Vagina (tissue), 2 donors: ENCODE measurements at regions not wholly inside any gene's neighbourhood (a gene's known extent, or its start where the extent isn't known, plus 50 kb on each side); places are given as distances from the start of the nearest gene placed in this dataset.

Source experiments
- DNase-seq, 2 donors: peaks; one replicate each; pipeline ENCODE4 v3.0.0-alpha.2; 2017; ENCODE audit errors: extremely low spot score in 2 of 2
- H3K27ac ChIP-seq: fragments of 200-600 bp; sonication (generic); one replicate; pipeline ENCODE4 v1.5.1; 2019
- H3K27me3 ChIP-seq: fragments of 200-600 bp; sonication (generic); one replicate; pipeline ENCODE4 v1.5.1; 2019
- H3K36me3 ChIP-seq, 2 donors: fragments of 200-600 bp; sonication (generic); one replicate each; pipeline ENCODE4 v1.5.1; 2017 to 2019
- H3K4me1 ChIP-seq: fragments of 200-600 bp; sonication (generic); one replicate; pipeline ENCODE4 v1.5.1; 2019
- H3K4me3 ChIP-seq, 2 donors: fragments of 200-600 bp; sonication (generic); 1 replicate in 1 of 2; 2 replicates in 1 of 2; pipeline ENCODE4 v1.5.1; 2016 to 2019
- H3K9me3 ChIP-seq: fragments of 200-600 bp; sonication (generic); one replicate; pipeline ENCODE4 v1.5.1; 2019
- POLR2A ChIP-seq, 2 donors: fragments of 450-650 bp; IDR thresholded peaks; one replicate each; pipeline ENCODE4 v1.6.1; 2017; ENCODE audit warnings: antibody characterized with exemption in 2 of 2, mild to moderate bottlenecking in 2 of 2, moderate library complexity in 2 of 2
- POLR2AphosphoS5 ChIP-seq, 2 donors: sonication (generic); formaldehyde crosslinking; IDR thresholded peaks; one replicate each; pipeline ENCODE4 v1.9.0; 2017; ENCODE audit warnings: antibody characterized with exemption in 2 of 2, mild to moderate bottlenecking in 2 of 2, low read depth in 1 of 2; ENCODE audit not compliant: insufficient read depth in 1 of 2
- intact Hi-C: fragments of 100-400 bp; cut with DNase I; formaldehyde crosslinking; loops from one replicate; pipeline ENCODE4 v1.15.1; 2023
- TF ChIP-seq, protein P1 (sequence below), 3 experiments: fragments of 450-650 bp in 2 of 3; fragments of 200-600 bp in 1 of 3; sonication (generic) in 1 of 3; IDR thresholded peaks; one replicate each; pipeline ENCODE4 v1.5.1; 2017 to 2019; ENCODE audit warnings: antibody characterized with exemption in 3 of 3, mild to moderate bottlenecking in 2 of 3, moderate library complexity in 2 of 3

DNA sequence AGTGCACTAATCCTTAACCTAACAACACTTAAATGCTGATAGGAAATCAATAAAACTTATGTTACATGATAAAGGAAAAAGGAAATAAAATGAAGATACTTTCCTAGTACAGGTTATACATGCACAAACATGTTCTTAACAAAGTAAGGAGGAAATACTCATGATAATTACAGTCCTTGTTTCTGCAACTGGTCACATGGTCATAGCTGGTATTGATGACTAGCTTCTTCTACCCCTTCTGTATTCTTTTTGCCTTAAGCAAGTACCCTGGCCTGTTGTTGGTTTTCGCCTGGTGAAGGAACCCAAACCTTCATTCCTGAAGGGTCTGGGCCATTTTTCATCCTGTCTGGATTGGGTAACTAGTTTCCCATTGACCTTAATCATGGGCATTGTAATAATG, 93.7 kb upstream of the FBN2 start:
- intact Hi-C loops, result no loop called here
- no peaks in the 10 kb centered on the region for H3K27me3 ChIP-seq
- H3K4me3 ChIP-seq, result no peak overlapping the region
- DNase-seq, result no peak
- H3K9me3 ChIP-seq, result no peaks in the 10 kb centered on the region
- H3K4me1 ChIP-seq, result no peaks in the 10 kb centered on the region
- H3K27ac ChIP-seq, result no peak overlapping the region
- no peak for TF ChIP-seq POLR2AphosphoS5 (IDR thresholded peaks at IDR 0.05; ENCODE audit: insufficient read depth in 1 of 2, low read depth in 1 of 2)
- TF ChIP-seq, protein P1, sequence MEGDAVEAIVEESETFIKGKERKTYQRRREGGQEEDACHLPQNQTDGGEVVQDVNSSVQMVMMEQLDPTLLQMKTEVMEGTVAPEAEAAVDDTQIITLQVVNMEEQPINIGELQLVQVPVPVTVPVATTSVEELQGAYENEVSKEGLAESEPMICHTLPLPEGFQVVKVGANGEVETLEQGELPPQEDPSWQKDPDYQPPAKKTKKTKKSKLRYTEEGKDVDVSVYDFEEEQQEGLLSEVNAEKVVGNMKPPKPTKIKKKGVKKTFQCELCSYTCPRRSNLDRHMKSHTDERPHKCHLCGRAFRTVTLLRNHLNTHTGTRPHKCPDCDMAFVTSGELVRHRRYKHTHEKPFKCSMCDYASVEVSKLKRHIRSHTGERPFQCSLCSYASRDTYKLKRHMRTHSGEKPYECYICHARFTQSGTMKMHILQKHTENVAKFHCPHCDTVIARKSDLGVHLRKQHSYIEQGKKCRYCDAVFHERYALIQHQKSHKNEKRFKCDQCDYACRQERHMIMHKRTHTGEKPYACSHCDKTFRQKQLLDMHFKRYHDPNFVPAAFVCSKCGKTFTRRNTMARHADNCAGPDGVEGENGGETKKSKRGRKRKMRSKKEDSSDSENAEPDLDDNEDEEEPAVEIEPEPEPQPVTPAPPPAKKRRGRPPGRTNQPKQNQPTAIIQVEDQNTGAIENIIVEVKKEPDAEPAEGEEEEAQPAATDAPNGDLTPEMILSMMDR (IDR thresholded peaks at IDR 0.05), result no peak
- TF ChIP-seq POLR2A (IDR thresholded peaks at IDR 0.05), result no peak
- no peaks in the 10 kb centered on the region for H3K36me3 ChIP-seq

DNA sequence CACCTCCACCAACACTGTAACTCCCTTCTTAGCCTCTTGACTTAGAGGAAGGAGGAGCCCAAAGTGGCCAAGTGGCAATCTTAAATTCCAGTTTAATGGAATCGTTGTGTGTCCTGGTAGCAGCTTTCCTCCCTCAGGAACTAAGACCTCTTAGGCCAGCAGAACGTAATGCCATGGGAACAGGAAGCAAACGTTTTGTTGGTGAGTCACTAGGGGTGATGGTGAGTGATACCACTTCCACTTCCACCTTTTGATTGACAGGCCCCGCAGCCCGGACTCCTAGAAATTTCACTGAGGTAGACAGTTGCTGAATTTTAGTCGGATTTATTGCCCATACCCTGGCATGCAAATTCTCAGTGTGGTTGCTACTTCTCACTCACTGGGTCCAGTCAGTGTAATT, 94.2 kb upstream of the FBN2 start:
- TF ChIP-seq, protein P1 (IDR thresholded peaks at IDR 0.05), result no peak
- no peak for TF ChIP-seq POLR2AphosphoS5 (IDR thresholded peaks at IDR 0.05; ENCODE audit: insufficient read depth in 1 of 2, low read depth in 1 of 2)
- TF ChIP-seq POLR2A (IDR thresholded peaks at IDR 0.05), result no peak

DNA sequence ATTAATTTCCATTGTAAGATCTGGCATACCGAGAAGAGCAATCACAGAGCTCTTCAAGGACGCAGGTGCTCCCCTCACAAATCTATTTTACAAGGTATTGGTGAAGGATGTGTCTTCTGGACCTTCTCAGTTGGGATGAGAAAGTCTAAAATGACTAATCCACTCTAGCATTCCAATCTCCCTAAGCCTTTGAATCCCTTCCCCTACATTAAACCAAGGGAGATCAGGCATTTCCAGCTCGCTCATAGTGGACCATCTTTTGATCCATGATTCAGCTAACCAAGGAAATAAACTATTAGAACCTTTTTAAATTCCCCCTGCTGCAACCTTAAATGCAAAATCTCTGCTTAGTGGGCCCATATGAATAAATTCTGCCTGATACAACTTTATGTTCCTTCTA, 95.9 kb upstream of the FBN2 start:
- Histone ChIP-seq H3K4me3 (no peak overlapping the region), H3K9me3 (no peaks in the 10 kb centered on the region), H3K27ac (no peak overlapping the region), H3K36me3 (no peaks in the 10 kb centered on the region), H3K27me3 (no peaks in the 10 kb centered on the region), H3K4me1 (no peaks in the 10 kb centered on the region)
- no peak for DNase-seq
- intact Hi-C loops, result no loop called here
- no peak for TF ChIP-seq POLR2A (IDR thresholded peaks at IDR 0.05)
- TF ChIP-seq, protein P1 (IDR thresholded peaks at IDR 0.05), result no peak
- no peak for TF ChIP-seq POLR2AphosphoS5 (IDR thresholded peaks at IDR 0.05; ENCODE audit: insufficient read depth in 1 of 2, low read depth in 1 of 2)

More for the DNA sequence above, 94.2 kb upstream of the FBN2 start:
- no peaks in the 10 kb centered on the region for H3K36me3 ChIP-seq
- H3K9me3 ChIP-seq, result no peaks in the 10 kb centered on the region
- no peak for DNase-seq
- intact Hi-C loops, result no loop called here
- no peak overlapping the region for H3K4me3 ChIP-seq
- H3K27me3 ChIP-seq, result no peaks in the 10 kb centered on the region
- H3K27ac ChIP-seq, result no peak overlapping the region
- no peaks in the 10 kb centered on the region for H3K4me1 ChIP-seq

DNA sequence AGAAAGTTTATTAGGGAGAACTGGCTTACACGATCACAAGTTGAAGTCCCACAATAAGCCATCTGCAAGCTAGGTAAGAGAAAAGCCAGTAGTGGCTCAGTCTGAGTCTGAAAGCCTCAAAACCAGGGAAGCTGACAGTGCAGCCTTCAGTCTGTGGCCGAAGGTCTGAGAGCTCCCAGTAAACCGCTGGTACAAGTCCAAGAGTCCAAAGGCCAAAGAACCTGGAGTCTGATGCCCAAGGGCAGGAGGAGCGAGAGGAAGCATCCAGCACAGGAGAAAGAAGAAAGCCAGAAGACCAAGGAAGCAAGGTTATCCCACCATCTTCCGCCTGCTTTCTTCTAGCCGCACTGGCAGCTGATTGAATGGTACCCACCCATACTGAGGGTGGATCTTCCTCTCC, 97.3 kb upstream of the FBN2 start:
- intact Hi-C loops, result no loop called here
- TF ChIP-seq POLR2A (IDR thresholded peaks at IDR 0.05) (no peak), POLR2AphosphoS5 (IDR thresholded peaks at IDR 0.05; ENCODE audit: insufficient read depth in 1 of 2, low read depth in 1 of 2) (no peak)
- TF ChIP-seq, protein P1 (IDR thresholded peaks at IDR 0.05), result no peak
- H3K36me3 ChIP-seq, result no peaks in the 10 kb centered on the region
- H3K27me3 ChIP-seq, result no peaks in the 10 kb centered on the region
- DNase-seq, result no peak
- H3K27ac ChIP-seq, result no peak overlapping the region
- no peaks in the 10 kb centered on the region for H3K4me1 ChIP-seq
- H3K9me3 ChIP-seq, result no peaks in the 10 kb centered on the region
- H3K4me3 ChIP-seq, result no peak overlapping the region

DNA sequence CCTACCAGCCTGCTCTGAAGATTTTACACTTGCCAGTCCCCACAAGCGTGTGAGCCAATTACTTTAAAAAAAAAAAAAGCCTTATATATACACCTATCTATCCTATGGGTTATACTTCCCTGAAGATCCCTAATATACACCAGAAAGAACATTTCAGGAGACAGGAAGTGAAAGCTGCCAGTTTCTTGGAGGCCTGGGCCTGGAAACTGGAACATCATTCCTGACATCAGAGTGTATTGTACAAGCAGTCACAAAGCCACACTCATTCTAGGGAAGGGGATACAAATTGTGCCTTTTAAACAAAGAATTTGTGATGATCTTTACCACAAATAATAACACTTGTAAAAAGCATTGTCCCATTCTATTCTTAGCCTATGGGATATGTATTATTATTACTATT, 98.3 kb upstream of the FBN2 start:
- H3K27me3 ChIP-seq, result no peaks in the 10 kb centered on the region
- TF ChIP-seq, protein P1 (IDR thresholded peaks at IDR 0.05), result no peak
- no peak for TF ChIP-seq POLR2AphosphoS5 (IDR thresholded peaks at IDR 0.05; ENCODE audit: insufficient read depth in 1 of 2, low read depth in 1 of 2)
- no peak for TF ChIP-seq POLR2A (IDR thresholded peaks at IDR 0.05)
- no peaks in the 10 kb centered on the region for H3K4me1 ChIP-seq
- intact Hi-C loops, result no loop called here
- H3K36me3 ChIP-seq, result no peaks in the 10 kb centered on the region
- no peak for DNase-seq
- no peaks in the 10 kb centered on the region for H3K9me3 ChIP-seq
- no peak overlapping the region for H3K27ac ChIP-seq
- H3K4me3 ChIP-seq, result no peak overlapping the region
